Hippocampal formation (tissue), 2 donors: ENCODE measurements at regions not wholly inside any gene's neighbourhood (a gene's known extent, or its start where the extent isn't known, plus 50 kb on each side); places are given as distances from the start of the nearest gene placed in this dataset.
"Not testable (repeated sequence)": the region's sequence is repeated elsewhere in the genome, so short reads cannot be mapped to it uniquely, and the experiment has no call there.

Source experiments
- DNase-seq, 2 donors: peaks; one replicate each; lab custom pipeline; 2025; lab: John Stamatoyannopoulos, UW

- DNase-seq = no peak
Observed at GRCh38 chr20:2203436-2203835, 92.4 kb upstream of the TGM3 start.

- DNase-seq = no peak
Observed at GRCh38 chr20:2204021-2204420, 91.8 kb upstream of the TGM3 start.

GRCh38 chr20:2206957-2207769 is 88.6 kb upstream of the TGM3 start:
- peak; percentile 17 to 56 for DNase-seq

- DNase-seq = no peak
Observed at GRCh38 chr20:2207770-2208097, 88.1 kb upstream of the TGM3 start.

DNA sequence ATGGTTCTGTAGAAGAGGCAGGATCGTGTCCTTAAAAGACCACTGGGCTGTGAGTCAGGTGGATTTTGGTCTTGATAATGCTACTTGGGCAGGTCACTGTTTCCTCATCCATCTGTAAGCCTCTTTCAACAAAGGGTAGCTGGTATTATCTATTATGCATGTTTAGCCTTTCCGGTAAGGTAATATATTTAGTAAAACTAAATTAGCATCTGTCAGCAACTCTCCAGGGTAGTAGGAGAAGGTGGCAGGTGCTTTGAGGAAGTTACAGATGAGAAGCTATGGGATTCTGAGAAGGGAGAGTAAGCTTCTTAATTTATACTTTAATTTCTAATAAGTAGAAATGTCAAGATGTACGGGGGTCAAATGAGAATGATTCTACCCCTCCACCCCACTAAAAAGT is 86.9 kb upstream of the TGM3 start:
- no peak for DNase-seq

GRCh38 chr20:2210646-2211552 is 84.9 kb upstream of the TGM3 start:
- no peak for DNase-seq

GRCh38 chr20:2212456-2213015 is 83.3 kb upstream of the TGM3 start:
- no peak for DNase-seq

DNA sequence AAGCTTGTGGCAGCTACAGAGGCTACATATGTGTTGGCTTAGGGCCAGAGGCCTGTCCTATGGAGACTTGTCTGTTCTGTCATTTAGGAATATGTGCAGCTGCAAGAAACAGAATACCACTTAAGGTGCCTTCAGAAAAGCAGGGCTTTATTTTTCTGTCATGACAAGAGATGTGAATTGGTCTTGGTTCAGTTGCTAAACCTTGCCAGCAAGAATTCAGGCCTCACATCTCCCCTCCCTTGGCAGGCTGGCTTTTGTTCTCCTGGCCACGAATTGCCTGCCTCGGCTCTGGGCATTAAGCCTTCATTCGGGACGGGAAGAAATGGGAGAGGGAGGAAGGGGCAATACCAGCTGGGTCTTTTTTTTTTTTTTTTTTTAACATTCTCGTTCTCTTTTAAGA is 82.4 kb upstream of the TGM3 start:
- DNase-seq = no peak

- DNase-seq = peak in 1 of 2 donors; percentile 21
Observed at GRCh38 chr20:2217857-2218539, 77.8 kb upstream of the TGM3 start.

DNA sequence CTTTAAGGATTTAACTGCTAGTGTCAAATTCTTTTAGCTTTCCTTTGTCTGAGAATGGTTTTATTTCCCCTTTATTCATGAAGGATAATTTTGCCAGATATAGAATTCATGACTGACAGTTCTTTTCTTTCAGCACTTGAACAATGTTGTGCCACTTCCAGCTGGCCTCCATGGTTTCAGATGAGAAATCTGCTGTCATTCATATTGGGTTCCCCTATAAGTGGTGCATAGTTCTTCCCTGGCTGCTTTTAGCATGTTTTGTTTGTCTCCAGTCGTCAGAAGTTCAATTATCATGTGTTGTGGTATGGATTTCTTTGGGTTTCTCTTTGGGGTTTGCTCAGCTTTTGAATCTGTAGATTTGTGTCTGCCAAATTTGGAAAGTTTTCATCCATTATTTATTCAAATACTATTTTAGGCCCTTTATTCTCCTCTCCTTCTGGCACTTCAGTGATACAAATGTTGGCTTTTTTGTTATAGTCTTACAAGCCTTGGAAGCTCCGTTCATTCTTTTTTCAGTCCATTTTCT is 76.3 kb upstream of the TGM3 start:
- no peak for DNase-seq

DNA sequence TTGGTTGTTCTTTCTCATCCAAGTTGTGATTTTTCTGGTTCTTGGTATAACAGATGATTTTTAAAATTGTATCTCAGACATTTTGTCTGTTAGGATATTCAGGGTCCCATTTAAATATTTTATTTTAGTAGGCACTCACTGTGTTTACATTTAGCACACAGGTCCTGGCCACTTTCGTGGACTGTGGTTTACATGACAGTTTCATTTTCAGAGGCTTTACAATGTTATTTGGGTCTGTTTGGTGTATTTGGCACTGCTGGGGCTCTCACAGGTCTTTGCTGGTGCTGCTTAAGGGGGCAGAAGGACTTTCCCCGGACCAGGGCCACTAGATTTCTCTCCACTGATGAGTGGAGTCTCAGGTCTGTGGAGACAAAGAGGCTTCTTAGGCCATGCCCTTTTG is 75.5 kb upstream of the TGM3 start:
- DNase-seq = no peak

GRCh38 chr20:2221921-2222320 is 73.9 kb upstream of the TGM3 start:
- DNase-seq = no peak

GRCh38 chr20:2223558-2224367 is 72.0 kb upstream of the TGM3 start:
- DNase-seq = no peak

DNA sequence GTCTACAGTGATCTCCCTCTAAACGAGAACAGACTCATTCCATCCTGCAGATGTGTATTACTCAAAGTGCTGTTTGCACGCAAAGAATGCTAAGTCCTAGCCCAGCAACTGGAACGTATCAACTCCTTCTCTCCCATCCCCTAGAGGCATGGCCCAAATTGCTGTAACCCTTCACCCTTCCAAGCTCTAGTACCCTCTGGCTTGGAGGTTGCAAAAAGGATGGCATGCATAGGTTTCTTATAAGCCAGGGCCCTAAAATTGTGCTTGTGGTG is 71.5 kb upstream of the TGM3 start:
- DNase-seq = no peak

- not testable (repeated sequence) for DNase-seq
Observed at GRCh38 chr20:2227285-2227684, 68.5 kb upstream of the TGM3 start.

GRCh38 chr20:2227861-2228260 is 67.9 kb upstream of the TGM3 start:
- DNase-seq = no peak

GRCh38 chr20:2228926-2229325 is 66.9 kb upstream of the TGM3 start:
- DNase-seq = no peak

- DNase-seq = no peak
Observed at GRCh38 chr20:2230726-2231488, 64.9 kb upstream of the TGM3 start.

DNA sequence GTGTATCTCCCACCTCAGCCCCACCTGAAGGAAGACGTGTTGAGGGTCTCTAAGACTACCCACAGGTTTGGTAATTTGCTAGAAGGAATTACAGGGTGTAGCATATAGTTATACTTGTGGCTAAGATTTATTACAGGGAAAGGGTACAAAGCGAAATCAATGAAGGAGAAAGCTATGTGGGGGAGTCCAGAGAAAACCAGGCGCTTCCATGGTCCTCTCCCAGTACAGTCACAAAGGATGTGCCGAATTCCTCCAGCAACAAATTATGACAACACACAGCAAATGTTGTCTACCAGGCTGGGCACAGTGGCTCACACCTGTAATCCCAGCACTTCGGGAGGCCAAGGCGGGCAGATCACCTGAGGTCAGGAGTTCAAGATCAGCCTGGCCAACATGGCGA is 64.1 kb upstream of the TGM3 start:
- DNase-seq = no peak

GRCh38 chr20:2234598-2235191 is 61.1 kb upstream of the TGM3 start:
- no peak for DNase-seq
